ENCODE measurements at regions not wholly inside any gene's neighbourhood (a gene's known extent, or its start where the extent isn't known, plus 50 kb on each side); places are given as distances from the start of the nearest gene placed in this dataset.
A peak's percentile ranks its signal among the peaks of the same experiment; 100 is the strongest.

DNA sequence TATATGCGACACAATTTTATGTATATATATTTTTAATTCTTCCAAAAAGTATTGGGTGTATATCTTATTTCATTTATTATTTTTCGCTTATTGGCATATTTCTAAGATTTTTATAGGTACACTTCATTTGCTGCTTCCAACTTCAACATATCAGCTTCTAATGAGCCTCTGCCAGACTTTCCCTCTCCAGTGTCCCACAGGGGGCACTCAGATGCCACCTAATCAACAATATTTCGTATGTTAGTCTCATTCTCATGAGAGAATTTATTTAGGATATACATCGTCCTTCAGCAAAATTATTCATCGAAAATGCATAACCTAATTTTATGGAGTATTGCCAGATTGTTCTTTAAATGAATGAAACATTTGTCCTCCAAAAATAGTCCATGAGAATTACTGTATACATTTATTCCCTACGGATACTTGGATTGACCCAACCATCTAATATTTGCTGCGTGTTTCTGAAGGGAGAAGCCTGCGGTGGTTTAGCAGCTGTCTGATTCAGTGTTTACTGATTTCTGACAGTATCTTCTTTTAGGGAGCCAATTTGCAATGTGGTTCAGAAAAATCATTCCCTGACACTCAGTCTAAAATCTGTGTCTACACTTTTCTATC lies 100.6 kb upstream of the SELENOP start:
- TF ChIP-seq, protein P1, sequence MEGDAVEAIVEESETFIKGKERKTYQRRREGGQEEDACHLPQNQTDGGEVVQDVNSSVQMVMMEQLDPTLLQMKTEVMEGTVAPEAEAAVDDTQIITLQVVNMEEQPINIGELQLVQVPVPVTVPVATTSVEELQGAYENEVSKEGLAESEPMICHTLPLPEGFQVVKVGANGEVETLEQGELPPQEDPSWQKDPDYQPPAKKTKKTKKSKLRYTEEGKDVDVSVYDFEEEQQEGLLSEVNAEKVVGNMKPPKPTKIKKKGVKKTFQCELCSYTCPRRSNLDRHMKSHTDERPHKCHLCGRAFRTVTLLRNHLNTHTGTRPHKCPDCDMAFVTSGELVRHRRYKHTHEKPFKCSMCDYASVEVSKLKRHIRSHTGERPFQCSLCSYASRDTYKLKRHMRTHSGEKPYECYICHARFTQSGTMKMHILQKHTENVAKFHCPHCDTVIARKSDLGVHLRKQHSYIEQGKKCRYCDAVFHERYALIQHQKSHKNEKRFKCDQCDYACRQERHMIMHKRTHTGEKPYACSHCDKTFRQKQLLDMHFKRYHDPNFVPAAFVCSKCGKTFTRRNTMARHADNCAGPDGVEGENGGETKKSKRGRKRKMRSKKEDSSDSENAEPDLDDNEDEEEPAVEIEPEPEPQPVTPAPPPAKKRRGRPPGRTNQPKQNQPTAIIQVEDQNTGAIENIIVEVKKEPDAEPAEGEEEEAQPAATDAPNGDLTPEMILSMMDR (IDR thresholded peaks at IDR 0.05; ENCODE audit: insufficient read depth, low read depth, low read length) = peak; percentile 47
- TF ChIP-seq EZH2 (IDR thresholded peaks at IDR 0.05; ENCODE audit: insufficient read depth, low read length) = no peak
